ENCODE measurements at regions not wholly inside any gene's neighbourhood (a gene's known extent, or its start where the extent isn't known, plus 50 kb on each side); places are given as distances from the start of the nearest gene placed in this dataset.

GRCh38 chr9:90724880-90725279, 76.7 kb upstream of the SYK start:
- H3K4me3 Mint-ChIP-seq, result no peak overlapping the region
- Histone ChIP-seq H3K27me3 (ENCODE audit: insufficient read depth) (no peaks in the 10 kb centered on the region), H4K20me1 (replicated peaks; ENCODE audit: insufficient read depth) (peaks cover 3% of the 10 kb centered on the region; the same call in 1 of the 2 replicates), H3K9me2 (ENCODE audit: insufficient read depth) (0 out of 2 replicates have a peak, but pooled peaks cover 3% of the 10 kb centered on the region), H3K4me3 (no peak overlapping the region), H3K79me2 (replicated peaks; ENCODE audit: insufficient read depth) (no peaks in the 10 kb centered on the region), H3K4me1 (ENCODE audit: insufficient read depth) (no peaks in the 10 kb centered on the region), H3K4me2 (no peak overlapping the region), H3K27ac (ENCODE audit: low read depth) (no peak overlapping the region), H3F3A (replicated peaks; ENCODE audit: low read depth) (no peaks in the 10 kb centered on the region), H2AFZ (no peak overlapping the region), H3K36me3 (ENCODE audit: insufficient read depth) (no peaks in the 10 kb centered on the region)
- ATAC-seq, result no peak
- H3K4me1 Mint-ChIP-seq, result no peaks in the 10 kb centered on the region
- no peaks in the 10 kb centered on the region for H3K27me3 Mint-ChIP-seq (ENCODE audit: insufficient read depth, low read depth, poor library complexity)
- no peaks in the 10 kb centered on the region for H3K36me3 Mint-ChIP-seq (ENCODE audit: low read depth)
- TF ChIP-seq EZH2 (IDR thresholded peaks at IDR 0.05; ENCODE audit: low read depth, unreplicated experiment) (no peak), STAT1 (IDR thresholded peaks at IDR 0.05; ENCODE audit: unreplicated experiment) (no peak), ETS1 (IDR thresholded peaks at IDR 0.05) (no peak), ZNF114 (CRISPR knock-in tag; IDR thresholded peaks at IDR 0.05) (no peak), JUNB (IDR thresholded peaks at IDR 0.05; ENCODE audit: unreplicated experiment) (no peak), NANOG (IDR thresholded peaks at IDR 0.05; ENCODE audit: borderline replicate concordance) (no peak), CTCF (conservative IDR thresholded peaks at IDR 0.05; ENCODE audit: low read depth in 2 of 2) (no peak), CREB1 (CRISPR knock-in tag; IDR thresholded peaks at IDR 0.05; ENCODE audit: low read depth) (no peak), REST (IDR thresholded peaks at IDR 0.05; ENCODE audit: unreplicated experiment) (no peak), ZNF462 (CRISPR knock-in tag; IDR thresholded peaks at IDR 0.05) (no peak), ZNF331 (CRISPR knock-in tag; IDR thresholded peaks at IDR 0.05; ENCODE audit: low read depth) (no peak)
- peaks cover under 1% of the 10 kb centered on the region; the same call in 2 of the 3 replicates for H3K9me3 Mint-ChIP-seq
- H3K27ac Mint-ChIP-seq, result no peak overlapping the region
- DNase-seq (ENCODE audit: low spot score), result no peak
